Omental fat pad (tissue), 3 donors: ENCODE measurements at regions not wholly inside any gene's neighbourhood (a gene's known extent, or its start where the extent isn't known, plus 50 kb on each side); places are given as distances from the start of the nearest gene placed in this dataset.

Experiments
- ATAC-seq: fragments of 150-250 bp; one replicate; pipeline ENCODE4 v1.9.1; 2016; ENCODE audit warnings: mild to moderate bottlenecking, moderate library complexity; ENCODE audit not compliant: low FRiP score
- DNase-seq: peaks from one replicate; pipeline ENCODE4 v3.0.0-alpha.2; 2019; ENCODE audit warnings: low spot score
- CTCF ChIP-seq, 3 donors: fragments of 450-650 bp; IDR thresholded peaks; one replicate each; pipeline ENCODE4 v1.5.1; 2016 to 2017; ENCODE audit warnings: antibody characterized with exemption in 3 of 3, mild to moderate bottlenecking in 3 of 3, moderate library complexity in 2 of 3

GRCh38 chr1:81605023-81605422 lies 195.7 kb upstream of the ADGRL2 start:
- no peak for TF ChIP-seq CTCF (IDR thresholded peaks at IDR 0.05)
- DNase-seq = no peak
- no peak for ATAC-seq

- no peak for ATAC-seq
Measured at GRCh38 chr1:81600878-81601622, 199.7 kb upstream of the ADGRL2 start.

GRCh38 chr1:81600363-81600762 lies 200.4 kb upstream of the ADGRL2 start:
- DNase-seq (no peak), ATAC-seq (no peak)

More at GRCh38 chr1:81600878-81601622, 199.7 kb upstream of the ADGRL2 start:
- no peak for DNase-seq
- no peak for TF ChIP-seq CTCF (IDR thresholded peaks at IDR 0.05)

GRCh38 chr1:81598623-81599022 lies 202.1 kb upstream of the ADGRL2 start:
- no peak for ATAC-seq
- DNase-seq = no peak
- TF ChIP-seq CTCF (IDR thresholded peaks at IDR 0.05) = no peak

More at GRCh38 chr1:81600363-81600762, 200.4 kb upstream of the ADGRL2 start:
- TF ChIP-seq CTCF (IDR thresholded peaks at IDR 0.05) = no peak

- DNase-seq (no peak), ATAC-seq (no peak)
- no peak for TF ChIP-seq CTCF (IDR thresholded peaks at IDR 0.05)
Measured at GRCh38 chr1:81597720-81598426, 202.9 kb upstream of the ADGRL2 start.

- no peak for TF ChIP-seq CTCF (IDR thresholded peaks at IDR 0.05)
- no peak for DNase-seq
Measured at GRCh38 chr1:81596341-81596740, 204.4 kb upstream of the ADGRL2 start.

GRCh38 chr1:81594206-81594605 lies 206.5 kb upstream of the ADGRL2 start:
- DNase-seq (no peak), ATAC-seq (no peak)
- no peak for TF ChIP-seq CTCF (IDR thresholded peaks at IDR 0.05)

More at GRCh38 chr1:81596341-81596740, 204.4 kb upstream of the ADGRL2 start:
- no peak for ATAC-seq
